IMR-90 (cell line): ENCODE measurements at regions not wholly inside any gene's neighbourhood (a gene's known extent, or its start where the extent isn't known, plus 50 kb on each side); places are given as distances from the start of the nearest gene placed in this dataset.

Experiments used
- ATAC-seq: fragments of 200-7000 bp; cut with Tn5 transposase; 2 replicates; pipeline ENCODE4 v1.9.1; 2020; ENCODE audit warnings: low read depth, mild to moderate bottlenecking, moderate library complexity
- BruUV-seq: library from RNA; stranded (reverse); fragments of 400-500 nt; replicated peaks from 2 replicates; lab custom pipeline; 2021; lab: Mats Ljungman, UMichigan
- CTCF ChIA-PET: fragments of 300-600 bp; formaldehyde crosslinking; extraction: SDS; loops from one replicate; lab custom pipeline; 2021; ENCODE audit warnings: antibody characterized with exemption; lab: Yijun Ruan, JAX
- POLR2A ChIA-PET: fragments of 300-600 bp; sonication (Branson Sonifier 250); formaldehyde crosslinking; loops from one replicate; lab custom pipeline; 2022; ENCODE audit warnings: antibody characterized with exemption; ENCODE audit not compliant: unreplicated experiment; lab: Charles Lee
- DNase-seq: peaks from one replicate; pipeline ENCODE4 v3.0.0; 2013
- H2AFZ ChIP-seq: replicated peaks from 2 replicates; pipeline ENCODE3; 2013; ENCODE audit warnings: low read length, mild to moderate bottlenecking; ENCODE audit not compliant: poor library complexity
- H2AK5ac ChIP-seq: 2 replicates; pipeline ENCODE4 v1.6.1; 2013; ENCODE audit warnings: low read depth, low read length, inconsistent platforms
- H2AK9ac ChIP-seq: replicated peaks from 2 replicates; pipeline ENCODE3; 2013; ENCODE audit warnings: mild to moderate bottlenecking, low read depth, low read length, moderate library complexity; ENCODE audit not compliant: poor library complexity
- H2BK120ac ChIP-seq: 2 replicates; pipeline ENCODE4 v1.6.1; 2013; ENCODE audit warnings: low read depth, low read length, inconsistent platforms
- H2BK15ac ChIP-seq: 3 replicates; pipeline ENCODE4 v1.6.1; 2013; ENCODE audit warnings: low read depth, low read length, inconsistent platforms
- H2BK20ac ChIP-seq: 2 replicates; pipeline ENCODE4 v1.6.1; 2013; ENCODE audit warnings: low read depth, mild to moderate bottlenecking, inconsistent platforms, low read length, moderate library complexity
- H2BK5ac ChIP-seq: 2 replicates; pipeline ENCODE4 v1.6.1; 2013; ENCODE audit warnings: mild to moderate bottlenecking, low read depth, low read length, inconsistent platforms; ENCODE audit not compliant: poor library complexity, severe bottlenecking
- H3K14ac ChIP-seq: replicated peaks from 2 replicates; pipeline ENCODE4 v1.6.1; 2013; ENCODE audit warnings: low read depth, low read length, inconsistent platforms
- H3K18ac ChIP-seq: 2 replicates; pipeline ENCODE4 v1.6.1; 2013; ENCODE audit warnings: low read depth, low read length, control low read depth
- H3K23ac ChIP-seq: 2 replicates; pipeline ENCODE4 v1.6.1; 2013; ENCODE audit warnings: low read depth, low read length, inconsistent platforms
- H3K27ac ChIP-seq: 2 replicates; pipeline ENCODE4 v1.5.1; 2013; ENCODE audit warnings: mild to moderate bottlenecking, control low read depth, low read length; ENCODE audit not compliant: insufficient read depth
- H3K27me3 ChIP-seq: 2 replicates; pipeline ENCODE4 v1.6.1; 2013; ENCODE audit warnings: low read length; ENCODE audit not compliant: control insufficient read depth, insufficient read depth
- H3K36me3 ChIP-seq: 2 replicates; pipeline ENCODE4 v1.6.1; 2013; ENCODE audit warnings: low read length, mixed read lengths; ENCODE audit not compliant: control insufficient read depth, insufficient read depth
- H3K4ac ChIP-seq: 2 replicates; pipeline ENCODE4 v1.6.1; 2013; ENCODE audit warnings: low read depth, low read length, inconsistent platforms
- H3K4me1 ChIP-seq: 2 replicates; pipeline ENCODE4 v1.6.1; 2013; ENCODE audit warnings: low read length, mixed read lengths; ENCODE audit not compliant: control insufficient read depth, insufficient read depth
- H3K4me2 ChIP-seq: 2 replicates; pipeline ENCODE4 v1.6.1; 2013; ENCODE audit warnings: low read depth, mild to moderate bottlenecking, control low read depth, low read length, moderate library complexity
- H3K4me3 ChIP-seq: 2 replicates; pipeline ENCODE4 v1.5.1; 2013; ENCODE audit warnings: low read depth, mild to moderate bottlenecking, control low read depth, low read length, moderate library complexity; ENCODE audit not compliant: insufficient read depth
- H3K56ac ChIP-seq: 2 replicates; pipeline ENCODE4 v1.6.1; 2013; ENCODE audit warnings: low read length, inconsistent platforms; ENCODE audit not compliant: insufficient read depth; ENCODE audit errors: extremely low read depth
- H3K79me1 ChIP-seq, 2 experiments: 2 replicates each; pipeline ENCODE4 v1.6.1; 2013; ENCODE audit warnings: low read length in 2 of 2, inconsistent platforms in 1 of 2, low read depth in 1 of 2
- H3K9ac ChIP-seq: 2 replicates; pipeline ENCODE4 v1.6.1; 2013; ENCODE audit warnings: low read depth, low read length, control low read depth
- H3K9me1 ChIP-seq: 2 replicates; pipeline ENCODE4 v1.6.1; 2013; ENCODE audit warnings: low read length, inconsistent platforms; ENCODE audit not compliant: insufficient read depth
- H3K9me3 ChIP-seq: 2 replicates; pipeline ENCODE4 v1.6.1; 2013; ENCODE audit warnings: low read length; ENCODE audit not compliant: control insufficient read depth, insufficient read depth
- H4K20me1 ChIP-seq: 2 replicates; pipeline ENCODE4 v1.6.1; 2013; ENCODE audit warnings: low read length, inconsistent platforms; ENCODE audit not compliant: insufficient read depth
- H4K5ac ChIP-seq: 2 replicates; pipeline ENCODE4 v1.6.1; 2013; ENCODE audit warnings: mild to moderate bottlenecking, low read depth, low read length, control low read depth
- H4K8ac ChIP-seq, 2 experiments: 2 replicates each; pipeline ENCODE4 v1.6.1; 2013; ENCODE audit warnings: low read depth in 2 of 2, low read length in 2 of 2, control low read depth in 1 of 2, inconsistent platforms in 1 of 2
- H4K91ac ChIP-seq: 2 replicates; pipeline ENCODE4 v1.6.1; 2013; ENCODE audit warnings: low read depth, low read length, inconsistent platforms; ENCODE audit not compliant: insufficient read depth
- MXI1 ChIP-seq: IDR thresholded peaks from 2 replicates; pipeline ENCODE4 v1.6.1; 2012; ENCODE audit warnings: low read depth, mild to moderate bottlenecking, low read length, moderate library complexity, borderline replicate concordance
- NFE2L2 ChIP-seq: fragments of 150-350 bp; IDR thresholded peaks from 2 replicates; pipeline ENCODE4 v1.6.1; 2016; ENCODE audit warnings: low read depth, mild to moderate bottlenecking, low read length
- RAD21 ChIP-seq: IDR thresholded peaks from 2 replicates; pipeline ENCODE4 v1.6.1; 2012; ENCODE audit warnings: low read length, improper control_type of control experiment
- RCOR1 ChIP-seq: IDR thresholded peaks from 2 replicates; pipeline ENCODE4 v1.6.1; 2012; ENCODE audit warnings: mild to moderate bottlenecking, low read length, improper control_type of control experiment; ENCODE audit not compliant: insufficient replicate concordance
- RFX5 ChIP-seq: IDR thresholded peaks from 2 replicates; pipeline ENCODE4 v1.8.0; 2012; ENCODE audit warnings: low read depth, mild to moderate bottlenecking, low read length, moderate library complexity
- dilution Hi-C: fragments of 300-500 bp; cut with HindIII; formaldehyde crosslinking; loops from one replicate; pipeline ENCODE4 v1.14.3; 2018; ENCODE audit warnings: low sequenced_read_pairs; ENCODE audit not compliant: unreplicated experiment
- in situ Hi-C: fragments of 300-500 bp; cut with MboI; formaldehyde crosslinking; loops from 3 replicates; pipeline ENCODE4 v1.14.3; 2019; ENCODE audit warnings: low sequenced_read_pairs, inconsistent platforms, mixed read lengths
- intact Hi-C: fragments of 100-400 bp; cut with micrococcal nuclease; formaldehyde crosslinking; loops from 2 replicates; pipeline ENCODE4 v1.10.0; 2022

GRCh38 chr10:57218382-57218781, 857.3 kb upstream of the ZWINT start:
- no peak overlapping the region for H4K5ac ChIP-seq
- no peak overlapping the region for H3K9ac ChIP-seq
- no peak overlapping the region for H2AK5ac ChIP-seq
- no peak overlapping the region for H2AFZ ChIP-seq
- H3K9me3 ChIP-seq, result peaks cover 4% of the 10 kb centered on the region; the same call in 1 of the 2 replicates
- no peaks in the 10 kb centered on the region for H3K36me3 ChIP-seq
- H3K27me3 ChIP-seq, result no peaks in the 10 kb centered on the region
- H4K20me1 ChIP-seq, result no peaks in the 10 kb centered on the region
- ChIA-PET CTCF (no interaction called here), POLR2A (no interaction called here)
- no peak overlapping the region for H2AK9ac ChIP-seq
- H3K27ac ChIP-seq, result no peak overlapping the region
- H3K4me1 ChIP-seq, result no peaks in the 10 kb centered on the region
- H3K4ac ChIP-seq, result no peak overlapping the region
- in situ Hi-C loops (no loop called here), intact Hi-C loops (no loop called here), dilution Hi-C loops (no loop called here)
- no peak for ATAC-seq
- no peak overlapping the region for H3K23ac ChIP-seq
- TF ChIP-seq RFX5, result no peak
- no peak for TF ChIP-seq RAD21
- TF ChIP-seq RCOR1, result no peak
- TF ChIP-seq NFE2L2, result no peak
- TF ChIP-seq MXI1, result no peak
- no peak overlapping the region for H3K4me3 ChIP-seq
- H3K79me1 ChIP-seq, result no peaks in the 10 kb centered on the region
- H3K18ac ChIP-seq, result no peak overlapping the region
- no peak overlapping the region for H4K91ac ChIP-seq
- H3K9me1 ChIP-seq, result no peaks in the 10 kb centered on the region
- no peak overlapping the region for H2BK20ac ChIP-seq
- no TSS peak for BruUV-seq
- H2BK120ac ChIP-seq, result no peak overlapping the region
- H4K8ac ChIP-seq, result no peak overlapping the region
- H2BK15ac ChIP-seq, result no peak overlapping the region
- no peak overlapping the region for H3K14ac ChIP-seq
- DNase-seq, result no peak
- no peak overlapping the region for H3K56ac ChIP-seq
- H3K4me2 ChIP-seq, result no peak overlapping the region
- H2BK5ac ChIP-seq, result no peak overlapping the region
